Endothelial cell (in vitro differentiated cells): ENCODE measurements at regions not wholly inside any gene's neighbourhood (a gene's known extent, or its start where the extent isn't known, plus 50 kb on each side); places are given as distances from the start of the nearest gene placed in this dataset.

Experiments used
- DNase-seq: peaks from one replicate; pipeline ENCODE4 v3.0.0; 2021; ENCODE audit warnings: low spot score
- H3K27ac Mint-ChIP-seq: one replicate; pipeline ENCODE4 v1.8.0; 2021; ENCODE audit warnings: mixed read lengths, inconsistent platforms; ENCODE audit not compliant: unreplicated experiment
- H3K27me3 Mint-ChIP-seq: one replicate; pipeline ENCODE4 v1.8.0; 2021; ENCODE audit warnings: mild to moderate bottlenecking, moderate library complexity, mixed read lengths, inconsistent platforms; ENCODE audit not compliant: unreplicated experiment
- H3K36me3 Mint-ChIP-seq: one replicate; pipeline ENCODE4 v1.8.0; 2021; ENCODE audit warnings: mild to moderate bottlenecking, low read depth, mixed read lengths, inconsistent platforms; ENCODE audit not compliant: unreplicated experiment
- H3K4me1 Mint-ChIP-seq: one replicate; pipeline ENCODE4 v1.8.0; 2021; ENCODE audit warnings: mild to moderate bottlenecking, mixed read lengths, inconsistent platforms; ENCODE audit not compliant: unreplicated experiment
- H3K4me3 Mint-ChIP-seq: one replicate; pipeline ENCODE4 v1.8.0; 2021; ENCODE audit warnings: mild to moderate bottlenecking, mixed read lengths, inconsistent platforms; ENCODE audit not compliant: unreplicated experiment
- H3K9me3 Mint-ChIP-seq: one replicate; pipeline ENCODE4 v1.8.0; 2021; ENCODE audit warnings: mixed read lengths, inconsistent platforms; ENCODE audit not compliant: unreplicated experiment
- CTCF ChIP-seq: fragments of 200-600 bp; sonication (generic); IDR thresholded peaks from one replicate; pipeline ENCODE4 v1.5.0; 2021; ENCODE audit warnings: antibody characterized with exemption; ENCODE audit not compliant: unreplicated experiment

- Mint-ChIP-seq H3K4me1 (no peaks in the 10 kb centered on the region), H3K27me3 (no peaks in the 10 kb centered on the region), H3K36me3 (no peaks in the 10 kb centered on the region), H3K27ac (no peak overlapping the region), H3K4me3 (no peak overlapping the region), H3K9me3 (no peaks in the 10 kb centered on the region)
- TF ChIP-seq CTCF: no peak
- DNase-seq: no peak
Observed at GRCh38 chr16:86368261-86368660, 142.1 kb upstream of the FOXF1 start.

GRCh38 chr16:86370062-86370461 is 140.3 kb upstream of the FOXF1 start:
- Mint-ChIP-seq H3K4me1 (no peaks in the 10 kb centered on the region), H3K36me3 (no peaks in the 10 kb centered on the region), H3K4me3 (no peak overlapping the region), H3K27me3 (no peaks in the 10 kb centered on the region), H3K9me3 (no peaks in the 10 kb centered on the region), H3K27ac (no peak overlapping the region)
- DNase-seq: no peak
- TF ChIP-seq CTCF: no peak

- Mint-ChIP-seq H3K4me3 (no peak overlapping the region), H3K27ac (no peak overlapping the region)
- TF ChIP-seq CTCF: no peak
Observed at GRCh38 chr16:86371083-86371803, 139.1 kb upstream of the FOXF1 start.

GRCh38 chr16:86372193-86372592 is 138.1 kb upstream of the FOXF1 start:
- TF ChIP-seq CTCF: no peak
- Mint-ChIP-seq H3K27me3 (no peaks in the 10 kb centered on the region), H3K4me3 (no peak overlapping the region), H3K36me3 (no peaks in the 10 kb centered on the region), H3K27ac (no peak overlapping the region), H3K9me3 (no peaks in the 10 kb centered on the region), H3K4me1 (no peaks in the 10 kb centered on the region)
- no peak for DNase-seq

More at GRCh38 chr16:86371083-86371803, 139.1 kb upstream of the FOXF1 start:
- no peaks in the 10 kb centered on the region for H3K36me3 Mint-ChIP-seq
- no peaks in the 10 kb centered on the region for H3K9me3 Mint-ChIP-seq
- H3K4me1 Mint-ChIP-seq: no peaks in the 10 kb centered on the region
- no peak for DNase-seq
- H3K27me3 Mint-ChIP-seq: no peaks in the 10 kb centered on the region

- Mint-ChIP-seq H3K27me3 (no peaks in the 10 kb centered on the region), H3K27ac (no peak overlapping the region), H3K4me3 (no peak overlapping the region), H3K36me3 (no peaks in the 10 kb centered on the region), H3K4me1 (no peaks in the 10 kb centered on the region), H3K9me3 (no peaks in the 10 kb centered on the region)
- TF ChIP-seq CTCF: no peak
- DNase-seq: no peak
Observed at GRCh38 chr16:86373276-86373901, 136.9 kb upstream of the FOXF1 start.
